HepG2 (cell line): ENCODE measurements at regions not wholly inside any gene's neighbourhood (a gene's known extent, or its start where the extent isn't known, plus 50 kb on each side); places are given as distances from the start of the nearest gene placed in this dataset.

Experiments
- ATAC-seq: fragments of 200-7000 bp; cut with Tn5 transposase; 3 replicates; pipeline ENCODE4 v1.9.1; 2020; ENCODE audit warnings: mild to moderate bottlenecking, moderate library complexity
- BruUV-seq: library from RNA; stranded (reverse); fragments of 400-500 nt; replicated peaks from 2 replicates; lab custom pipeline; 2021; lab: Mats Ljungman, UMichigan
- CTCF ChIA-PET: fragments of 300-600 bp; formaldehyde crosslinking; extraction: SDS; loops from one replicate; lab custom pipeline; 2021; ENCODE audit warnings: low total read pairs, inconsistent platforms, low intra/inter-chr PET ratio; lab: Yijun Ruan, JAX
- POLR2A ChIA-PET: fragments of 350-600 bp; sonication (Branson Sonifier 250); formaldehyde crosslinking; loops from one replicate; lab custom pipeline; 2020; ENCODE audit warnings: antibody characterized with exemption, inconsistent platforms; lab: Yijun Ruan, JAX
- DNase-seq: peaks from one replicate; pipeline ENCODE4 v3.0.0-alpha.2; 2015; ENCODE audit warnings: low spot score
- FAIRE-seq: peaks from 3 replicates; lab custom pipeline; 2011; peaks lifted over from hg19 to GRCh38; lab: Jason Lieb, UNC
- H2AFZ ChIP-seq: one replicate; pipeline ENCODE4 v1.6.1; 2011; ENCODE audit warnings: low read length, inconsistent platforms
- H3K27ac ChIP-seq: fragments of 300-600 bp; 3 replicates; pipeline ENCODE4 v1.8.0; 2011; ENCODE audit warnings: mixed run types, mild to moderate bottlenecking, mixed read lengths, low read length, inconsistent platforms; ENCODE audit not compliant: insufficient read depth; ENCODE audit errors: extremely low read length
- H3K27me3 ChIP-seq, 2 experiments: fragments of 200-600 bp in 1 of 2; 2 replicates in 1 of 2; 3 replicates in 1 of 2; pipeline versions ENCODE4 v1.6.0 to v1.8.0; 2011; ENCODE audit warnings: low read length in 2 of 2, mild to moderate bottlenecking in 2 of 2, moderate library complexity in 2 of 2, inconsistent platforms in 1 of 2; ENCODE audit not compliant: insufficient read depth in 2 of 2, control insufficient read depth in 1 of 2
- H3K36me3 ChIP-seq, 2 experiments: fragments of 200-600 bp in 1 of 2; replicated peaks in 1 of 2; 2 replicates in 1 of 2; 3 replicates in 1 of 2; pipeline versions ENCODE4 v1.5.1 to v1.8.0; 2011; ENCODE audit warnings: low read length in 2 of 2, inconsistent platforms in 1 of 2; ENCODE audit not compliant: insufficient read depth in 2 of 2, control insufficient read depth in 1 of 2
- H3K4me1 ChIP-seq: 2 replicates; pipeline ENCODE4 v1.5.1; 2012; ENCODE audit warnings: low read length, inconsistent platforms; ENCODE audit not compliant: insufficient read depth
- H3K4me2 ChIP-seq: 2 replicates; pipeline ENCODE4 v1.6.0; 2011; ENCODE audit warnings: low read depth, low read length, inconsistent platforms
- H3K4me3 ChIP-seq, 3 experiments: fragments of 200-600 bp in 1 of 3; sonication (generic), shearing (Covaris generic) in 1 of 3; replicated peaks in 1 of 3; 2 replicates each; pipeline ENCODE4 v1.5.1; 2011 to 2016; ENCODE audit warnings: low read length in 3 of 3, inconsistent platforms in 2 of 3, low read depth in 2 of 3, mild to moderate bottlenecking in 2 of 3, control low read depth in 1 of 3, mixed read lengths in 1 of 3; ENCODE audit not compliant: insufficient read depth in 1 of 3
- H3K79me2 ChIP-seq: one replicate; pipeline ENCODE4 v1.6.1; 2011; ENCODE audit warnings: low read length, inconsistent platforms; ENCODE audit not compliant: insufficient read depth
- H3K9ac ChIP-seq: 2 replicates; pipeline ENCODE4 v1.6.0; 2011; ENCODE audit warnings: mild to moderate bottlenecking, low read depth, low read length, inconsistent platforms; ENCODE audit not compliant: insufficient read depth
- H3K9me3 ChIP-seq: 2 replicates; pipeline ENCODE4 v1.5.1; 2012; ENCODE audit warnings: mild to moderate bottlenecking, low read length
- H4K20me1 ChIP-seq: 2 replicates; pipeline ENCODE4 v1.6.0; 2011; ENCODE audit warnings: inconsistent platforms, mild to moderate bottlenecking, low read length, moderate library complexity; ENCODE audit not compliant: insufficient read depth
- EZH2 ChIP-seq: conservative IDR thresholded peaks from 2 replicates; pipeline ENCODE4 v1.6.1; 2012; ENCODE audit warnings: mild to moderate bottlenecking, low read depth, low read length, moderate library complexity
- FOSL1 ChIP-seq: sonication (generic); formaldehyde crosslinking; IDR thresholded peaks from 2 replicates; pipeline ENCODE4 v1.9.0; 2021; ENCODE audit warnings: missing genetic modification reagents, borderline replicate concordance
- FOXK2 ChIP-seq: fragments of 450-650 bp; IDR thresholded peaks from 2 replicates; pipeline ENCODE4 v1.6.1; 2016
- HOXD1 ChIP-seq: sonication (generic); formaldehyde crosslinking; IDR thresholded peaks from 2 replicates; pipeline ENCODE4 v1.5.0; 2020; ENCODE audit warnings: missing genetic modification reagents
- NFKB2 ChIP-seq: sonication (generic); formaldehyde crosslinking; IDR thresholded peaks from 2 replicates; pipeline ENCODE4 v1.4.0; 2020; ENCODE audit warnings: missing genetic modification reagents, borderline replicate concordance
- ZMAT3 ChIP-seq: sonication (generic); formaldehyde crosslinking; conservative IDR thresholded peaks from 2 replicates; pipeline ENCODE4 v1.7.0; 2021; ENCODE audit warnings: missing genetic modification reagents
- ZNF160 ChIP-seq: sonication (generic); formaldehyde crosslinking; IDR thresholded peaks from 2 replicates; pipeline ENCODE4 v1.8.0; 2022; ENCODE audit warnings: mild to moderate bottlenecking, inconsistent platforms, missing genetic modification reagents
- ZNF530 ChIP-seq: sonication (generic); formaldehyde crosslinking; IDR thresholded peaks from 2 replicates; pipeline ENCODE4 v1.5.0; 2020; ENCODE audit warnings: low read depth, mild to moderate bottlenecking, missing genetic modification reagents
- ZNF556 ChIP-seq: sonication (generic); formaldehyde crosslinking; IDR thresholded peaks from 2 replicates; pipeline ENCODE4 v1.4.0; 2020; ENCODE audit warnings: mild to moderate bottlenecking, missing genetic modification reagents, borderline replicate concordance
- ZNF589 ChIP-seq: sonication (generic); formaldehyde crosslinking; conservative IDR thresholded peaks from 2 replicates; pipeline ENCODE4 v1.8.0; 2022; ENCODE audit warnings: mild to moderate bottlenecking, moderate library complexity, missing genetic modification reagents
- ZNF652 ChIP-seq: IDR thresholded peaks from 2 replicates; pipeline ENCODE4 v1.6.1; 2016; ENCODE audit warnings: low read depth, borderline replicate concordance
- ZNF724P ChIP-seq: sonication (generic); formaldehyde crosslinking; IDR thresholded peaks from 2 replicates; pipeline ENCODE4 v1.8.0; 2022; ENCODE audit warnings: missing genetic modification reagents, borderline replicate concordance
- ZSCAN29 ChIP-seq: sonication (generic); formaldehyde crosslinking; conservative IDR thresholded peaks from 2 replicates; pipeline ENCODE4 v1.4.0; 2020; ENCODE audit warnings: mild to moderate bottlenecking, missing genetic modification reagents
- WGBS: methylation state at CpG from one replicate; pipeline ENCODE4 v1.1.6; 2017; ENCODE audit warnings: low lambda C conversion rate; 5-methylcytosine and 5-hydroxymethylcytosine counted together
- in situ Hi-C: cut with HindIII; loops from 2 replicates; pipeline ENCODE4 v1.10.0; 2017; ENCODE audit warnings: low pct_unique_long_range_greater_than_20kb; ENCODE audit not compliant: extremely low pct_ligation_motif_present
- intact Hi-C: fragments of 100-400 bp; cut with micrococcal nuclease; formaldehyde crosslinking; loops from one replicate; pipeline ENCODE4 v1.10.0; 2022; ENCODE audit not compliant: unreplicated experiment
- TF ChIP-seq, protein P1 (sequence below): sonication (generic); formaldehyde crosslinking; IDR thresholded peaks from 2 replicates; pipeline ENCODE4 v1.4.0; 2020; ENCODE audit warnings: missing genetic modification reagents
- TF ChIP-seq, protein P2 (sequence below): sonication (generic); formaldehyde crosslinking; conservative IDR thresholded peaks from 2 replicates; pipeline ENCODE4 v1.8.0; 2022; ENCODE audit warnings: mild to moderate bottlenecking, moderate library complexity, missing genetic modification reagents
- TF ChIP-seq, protein P3 (sequence below): IDR thresholded peaks from 2 replicates; pipeline ENCODE4 v1.6.1; 2016; ENCODE audit warnings: missing genetic modification reagents, missing compliant biosample characterization
- TF ChIP-seq, protein P4 (sequence below): sonication (generic); formaldehyde crosslinking; IDR thresholded peaks from 2 replicates; pipeline ENCODE4 v1.5.1; 2020; ENCODE audit warnings: mild to moderate bottlenecking, missing genetic modification reagents, borderline replicate concordance
- TF ChIP-seq, protein P5 (sequence below): conservative IDR thresholded peaks from 2 replicates; pipeline ENCODE4 v1.6.1; 2018; ENCODE audit warnings: missing genetic modification reagents

DNA sequence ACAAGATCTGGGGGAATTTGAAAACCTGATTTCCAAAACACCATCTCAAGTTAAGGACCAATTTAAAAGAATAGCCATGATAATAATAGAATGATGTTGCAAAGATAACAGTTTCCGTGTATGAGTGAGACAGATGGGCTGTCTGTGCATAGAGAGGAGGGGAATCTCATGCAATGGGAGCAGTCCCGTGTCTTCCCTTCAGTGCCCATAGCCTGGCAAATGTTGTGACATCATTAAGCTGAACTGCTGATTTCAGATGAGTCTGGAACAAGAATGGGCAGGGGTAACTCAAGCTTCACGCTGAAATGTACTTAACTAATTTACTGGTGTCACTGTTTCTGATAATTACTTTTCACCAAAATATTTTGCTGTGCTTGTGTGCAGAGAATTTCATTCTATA lies 454.0 kb downstream of the FOXG1 start:
- Histone ChIP-seq H3K27ac (no peak overlapping the region), H4K20me1 (no peaks in the 10 kb centered on the region), H3K9ac (no peak overlapping the region), H3K4me1 (no peaks in the 10 kb centered on the region), H3K4me3 (no peak overlapping the region), H3K36me3 (no peaks in the 10 kb centered on the region), H3K4me2 (no peak overlapping the region), H3K27me3 (no peaks in the 10 kb centered on the region), H3K79me2 (no peaks in the 10 kb centered on the region), H3K9me3 (no peaks in the 10 kb centered on the region), H2AFZ (no peak overlapping the region)
- intact Hi-C loops (loop anchor here (10.0 kb wide), 1 partner anchor 314 kb away; no protein-coding TSS in a partner anchor), in situ Hi-C loops (loop anchor here (5.0 kb wide), 2 partner anchors 208 to 468 kb away; no protein-coding TSS in a partner anchor)
- ATAC-seq (no peak), FAIRE-seq (no peak), DNase-seq (no peak)
- ChIA-PET CTCF (no interaction called here), POLR2A (no interaction called here)
- WGBS = 0% methylated on average over 3 of the region's 3 CpGs
- BruUV-seq = no TSS peak
- TF ChIP-seq, protein P1, sequence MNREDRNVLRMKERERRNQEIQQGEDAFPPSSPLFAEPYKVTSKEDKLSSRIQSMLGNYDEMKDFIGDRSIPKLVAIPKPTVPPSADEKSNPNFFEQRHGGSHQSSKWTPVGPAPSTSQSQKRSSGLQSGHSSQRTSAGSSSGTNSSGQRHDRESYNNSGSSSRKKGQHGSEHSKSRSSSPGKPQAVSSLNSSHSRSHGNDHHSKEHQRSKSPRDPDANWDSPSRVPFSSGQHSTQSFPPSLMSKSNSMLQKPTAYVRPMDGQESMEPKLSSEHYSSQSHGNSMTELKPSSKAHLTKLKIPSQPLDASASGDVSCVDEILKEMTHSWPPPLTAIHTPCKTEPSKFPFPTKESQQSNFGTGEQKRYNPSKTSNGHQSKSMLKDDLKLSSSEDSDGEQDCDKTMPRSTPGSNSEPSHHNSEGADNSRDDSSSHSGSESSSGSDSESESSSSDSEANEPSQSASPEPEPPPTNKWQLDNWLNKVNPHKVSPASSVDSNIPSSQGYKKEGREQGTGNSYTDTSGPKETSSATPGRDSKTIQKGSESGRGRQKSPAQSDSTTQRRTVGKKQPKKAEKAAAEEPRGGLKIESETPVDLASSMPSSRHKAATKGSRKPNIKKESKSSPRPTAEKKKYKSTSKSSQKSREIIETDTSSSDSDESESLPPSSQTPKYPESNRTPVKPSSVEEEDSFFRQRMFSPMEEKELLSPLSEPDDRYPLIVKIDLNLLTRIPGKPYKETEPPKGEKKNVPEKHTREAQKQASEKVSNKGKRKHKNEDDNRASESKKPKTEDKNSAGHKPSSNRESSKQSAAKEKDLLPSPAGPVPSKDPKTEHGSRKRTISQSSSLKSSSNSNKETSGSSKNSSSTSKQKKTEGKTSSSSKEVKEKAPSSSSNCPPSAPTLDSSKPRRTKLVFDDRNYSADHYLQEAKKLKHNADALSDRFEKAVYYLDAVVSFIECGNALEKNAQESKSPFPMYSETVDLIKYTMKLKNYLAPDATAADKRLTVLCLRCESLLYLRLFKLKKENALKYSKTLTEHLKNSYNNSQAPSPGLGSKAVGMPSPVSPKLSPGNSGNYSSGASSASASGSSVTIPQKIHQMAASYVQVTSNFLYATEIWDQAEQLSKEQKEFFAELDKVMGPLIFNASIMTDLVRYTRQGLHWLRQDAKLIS (CRISPR knock-in tag) = no peak
- TF ChIP-seq ZNF589 (CRISPR knock-in tag) (no peak), ZNF652 (CRISPR knock-in tag) (no peak), ZNF530 (CRISPR knock-in tag) (no peak), EZH2 (no peak), FOXK2 (no peak), ZSCAN29 (CRISPR knock-in tag) (no peak), NFKB2 (CRISPR knock-in tag) (no peak), ZNF160 (no peak), HOXD1 (CRISPR knock-in tag) (no peak), ZNF724P (CRISPR knock-in tag) (no peak), FOSL1 (CRISPR knock-in tag) (no peak), ZMAT3 (no peak), ZNF556 (CRISPR knock-in tag) (no peak)
- TF ChIP-seq, protein P2, sequence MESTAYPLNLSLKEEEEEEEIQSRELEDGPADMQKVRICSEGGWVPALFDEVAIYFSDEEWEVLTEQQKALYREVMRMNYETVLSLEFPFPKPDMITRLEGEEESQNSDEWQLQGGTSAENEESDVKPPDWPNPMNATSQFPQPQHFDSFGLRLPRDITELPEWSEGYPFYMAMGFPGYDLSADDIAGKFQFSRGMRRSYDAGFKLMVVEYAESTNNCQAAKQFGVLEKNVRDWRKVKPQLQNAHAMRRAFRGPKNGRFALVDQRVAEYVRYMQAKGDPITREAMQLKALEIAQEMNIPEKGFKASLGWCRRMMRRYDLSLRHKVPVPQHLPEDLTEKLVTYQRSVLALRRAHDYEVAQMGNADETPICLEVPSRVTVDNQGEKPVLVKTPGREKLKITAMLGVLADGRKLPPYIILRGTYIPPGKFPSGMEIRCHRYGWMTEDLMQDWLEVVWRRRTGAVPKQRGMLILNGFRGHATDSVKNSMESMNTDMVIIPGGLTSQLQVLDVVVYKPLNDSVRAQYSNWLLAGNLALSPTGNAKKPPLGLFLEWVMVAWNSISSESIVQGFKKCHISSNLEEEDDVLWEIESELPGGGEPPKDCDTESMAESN (CRISPR knock-in tag) = no peak
- TF ChIP-seq, protein P3, sequence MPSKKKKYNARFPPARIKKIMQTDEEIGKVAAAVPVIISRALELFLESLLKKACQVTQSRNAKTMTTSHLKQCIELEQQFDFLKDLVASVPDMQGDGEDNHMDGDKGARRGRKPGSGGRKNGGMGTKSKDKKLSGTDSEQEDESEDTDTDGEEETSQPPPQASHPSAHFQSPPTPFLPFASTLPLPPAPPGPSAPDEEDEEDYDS (CRISPR knock-in tag) = no peak
- TF ChIP-seq, protein P4, sequence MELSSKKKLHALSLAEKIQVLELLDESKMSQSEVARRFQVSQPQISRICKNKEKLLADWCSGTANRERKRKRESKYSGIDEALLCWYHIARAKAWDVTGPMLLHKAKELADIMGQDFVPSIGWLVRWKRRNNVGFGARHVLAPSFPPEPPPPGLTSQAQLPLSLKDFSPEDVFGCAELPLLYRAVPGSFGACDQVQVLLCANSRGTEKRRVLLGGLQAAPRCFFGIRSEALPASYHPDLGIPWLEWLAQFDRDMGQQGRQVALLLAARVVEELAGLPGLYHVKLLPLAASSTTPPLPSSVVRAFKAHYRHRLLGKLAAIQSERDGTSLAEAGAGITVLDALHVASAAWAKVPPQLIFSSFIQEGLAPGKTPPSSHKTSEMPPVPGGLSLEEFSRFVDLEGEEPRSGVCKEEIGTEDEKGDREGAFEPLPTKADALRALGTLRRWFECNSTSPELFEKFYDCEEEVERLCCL = no peak
- TF ChIP-seq, protein P5, sequence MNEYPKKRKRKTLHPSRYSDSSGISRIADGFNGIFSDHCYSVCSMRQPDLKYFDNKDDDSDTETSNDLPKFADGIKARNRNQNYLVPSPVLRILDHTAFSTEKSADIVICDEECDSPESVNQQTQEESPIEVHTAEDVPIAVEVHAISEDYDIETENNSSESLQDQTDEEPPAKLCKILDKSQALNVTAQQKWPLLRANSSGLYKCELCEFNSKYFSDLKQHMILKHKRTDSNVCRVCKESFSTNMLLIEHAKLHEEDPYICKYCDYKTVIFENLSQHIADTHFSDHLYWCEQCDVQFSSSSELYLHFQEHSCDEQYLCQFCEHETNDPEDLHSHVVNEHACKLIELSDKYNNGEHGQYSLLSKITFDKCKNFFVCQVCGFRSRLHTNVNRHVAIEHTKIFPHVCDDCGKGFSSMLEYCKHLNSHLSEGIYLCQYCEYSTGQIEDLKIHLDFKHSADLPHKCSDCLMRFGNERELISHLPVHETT = no peak
